ENCODE measurements at regions not wholly inside any gene's neighbourhood (a gene's known extent, or its start where the extent isn't known, plus 50 kb on each side); places are given as distances from the start of the nearest gene placed in this dataset.

DNA sequence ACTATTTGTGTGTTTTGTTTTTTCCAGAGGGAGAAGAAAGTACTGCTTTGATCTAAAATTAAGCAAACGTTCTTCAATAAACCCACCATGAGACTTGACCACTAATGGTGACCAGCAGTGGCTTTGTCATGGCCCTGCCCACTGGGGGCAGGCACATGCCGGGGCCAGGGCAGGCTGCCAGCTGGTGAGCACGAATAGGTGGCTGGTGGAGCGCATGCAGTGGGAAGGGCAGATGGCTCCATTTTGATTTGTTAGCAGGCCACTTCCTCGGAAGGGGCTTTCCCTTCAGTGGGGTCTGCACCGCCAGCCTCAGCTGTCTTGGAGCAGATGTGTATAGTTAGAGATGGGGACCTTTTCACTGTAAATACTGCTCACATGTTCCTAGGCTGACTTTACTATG is 277.1 kb downstream of the SOX11 start:
- Histone ChIP-seq H3K4me1 (no peaks in the 10 kb centered on the region), H3K27me3 (no peaks in the 10 kb centered on the region), H3K9me3 (no peaks in the 10 kb centered on the region), H3K4me3 (no peak overlapping the region), H3K27ac (no peak overlapping the region), H3K36me3 (peaks cover 0 to 5% (median 0%) of the 10 kb centered on the region in 4 donors)
- no peak for DNase-seq
- TF ChIP-seq POLR2A (IDR thresholded peaks at IDR 0.05) (no peak), CTCF (IDR thresholded peaks at IDR 0.05) (no peak), POLR2AphosphoS5 (IDR thresholded peaks at IDR 0.05) (no peak), EP300 (IDR thresholded peaks at IDR 0.05) (no peak)
- intact Hi-C loops (cut with DNase I; ENCODE audit: low total_unique reads), result no loop called here
- WGBS, 5 donors, result 68 to 85% (median 79%) methylated on average over 6 of the region's 6 CpGs

- no peak overlapping the region for H3K4me3 ChIP-seq
- H3K4me1 ChIP-seq, result no peaks in the 10 kb centered on the region
- no peak overlapping the region for H3K27ac ChIP-seq
- H3K36me3 ChIP-seq, result peaks cover 0 to 5% (median 0%) of the 10 kb centered on the region in 4 donors
- H3K27me3 ChIP-seq, result no peaks in the 10 kb centered on the region
- DNase-seq, result no peak
- 68 to 86% (median 84%) methylated on average over 4 of the region's 4 CpGs for WGBS, 5 donors
- no peaks in the 10 kb centered on the region for H3K9me3 ChIP-seq
- TF ChIP-seq POLR2AphosphoS5 (IDR thresholded peaks at IDR 0.05), result no peak
- no peak for TF ChIP-seq POLR2A (IDR thresholded peaks at IDR 0.05)
- TF ChIP-seq CTCF (IDR thresholded peaks at IDR 0.05), result no peak
- TF ChIP-seq EP300 (IDR thresholded peaks at IDR 0.05), result no peak
- intact Hi-C loops (cut with DNase I; ENCODE audit: low total_unique reads), result no loop called here
Observed at GRCh38 chr2:5970347-5970746, 278.2 kb downstream of the SOX11 start.

DNA sequence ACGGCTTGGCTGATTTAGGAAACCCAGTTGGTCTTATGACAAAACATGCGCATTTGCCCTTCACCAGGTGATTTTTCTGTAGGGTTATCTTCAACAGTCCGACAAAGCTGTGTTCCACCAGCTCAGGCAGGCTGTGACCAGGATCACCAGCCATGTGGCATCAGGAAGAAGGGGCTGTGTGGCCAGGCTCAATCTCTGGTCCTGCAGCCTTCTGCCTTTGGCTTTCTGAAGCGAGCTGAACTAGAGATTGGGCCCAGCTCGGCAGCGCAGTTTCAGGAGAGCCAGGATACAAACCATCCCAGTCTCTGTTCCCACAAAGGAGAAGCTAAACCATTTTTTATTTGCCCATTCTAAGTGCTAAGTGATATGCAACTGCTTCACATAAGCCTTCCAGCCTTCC is 282.3 kb downstream of the SOX11 start:
- Histone ChIP-seq H3K9me3 (no peaks in the 10 kb centered on the region), H3K27ac (no peak overlapping the region), H3K36me3 (no peaks in the 10 kb centered on the region), H3K27me3 (no peaks in the 10 kb centered on the region), H3K4me1 (no peaks in the 10 kb centered on the region), H3K4me3 (no peak overlapping the region)
- 79 to 94% (median 81%) methylated on average over 4 to 6 of the region's 6 CpGs for WGBS, 5 donors
- no peak for TF ChIP-seq EP300 (IDR thresholded peaks at IDR 0.05)
- TF ChIP-seq POLR2AphosphoS5 (IDR thresholded peaks at IDR 0.05), result no peak
- no peak for TF ChIP-seq CTCF (IDR thresholded peaks at IDR 0.05)
- TF ChIP-seq POLR2A (IDR thresholded peaks at IDR 0.05), result no peak
- intact Hi-C loops (cut with DNase I; ENCODE audit: low total_unique reads), result no loop called here
- no peak for DNase-seq

DNA sequence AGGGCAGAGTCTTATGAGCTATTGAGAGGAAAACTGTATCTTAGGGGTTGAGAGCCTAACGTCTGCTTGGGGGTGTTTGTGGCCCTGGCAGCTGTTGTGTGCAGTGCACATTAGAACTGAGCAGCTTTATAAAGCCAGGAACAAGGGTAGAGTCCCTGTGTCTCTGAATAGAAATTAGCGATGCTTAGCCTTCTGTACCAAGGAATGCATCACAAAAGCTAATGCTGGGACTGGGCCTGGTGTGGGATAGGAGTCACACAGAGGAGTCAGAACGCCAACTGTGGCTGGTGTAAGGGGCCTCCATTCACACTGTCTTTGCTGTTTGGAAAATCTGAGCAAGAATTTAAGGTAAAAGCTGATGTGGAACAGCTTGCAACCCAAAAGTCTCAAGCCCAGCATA is 283.2 kb downstream of the SOX11 start:
- no peak for DNase-seq
- Histone ChIP-seq H3K9me3 (no peaks in the 10 kb centered on the region), H3K4me3 (no peak overlapping the region), H3K27ac (no peak overlapping the region), H3K36me3 (no peaks in the 10 kb centered on the region), H3K4me1 (peaks cover 0 to under 1% (median 0%) of the 10 kb centered on the region in 4 donors), H3K27me3 (peaks cover 0 to 2% (median 0%) of the 10 kb centered on the region in 3 donors)
- intact Hi-C loops (cut with DNase I; ENCODE audit: low total_unique reads), result no loop called here
- 79 to 86% (median 82%) methylated on average over 3 of the region's 3 CpGs for WGBS, 5 donors
- TF ChIP-seq POLR2A (IDR thresholded peaks at IDR 0.05) (no peak), EP300 (IDR thresholded peaks at IDR 0.05) (no peak), CTCF (IDR thresholded peaks at IDR 0.05) (no peak), POLR2AphosphoS5 (IDR thresholded peaks at IDR 0.05) (no peak)
